DOHH2 (cell line): ENCODE measurements at regions not wholly inside any gene's neighbourhood (a gene's known extent, or its start where the extent isn't known, plus 50 kb on each side); places are given as distances from the start of the nearest gene placed in this dataset.

Source experiments
- CTCF ChIP-seq: fragments of 200-600 bp; sonication (generic); IDR thresholded peaks from one replicate; pipeline ENCODE4 v1.5.1; 2014; ENCODE audit warnings: antibody characterized with exemption, mild to moderate bottlenecking, low read depth, low read length; ENCODE audit not compliant: poor library complexity, severe bottlenecking
- EZH2phosphoT487 ChIP-seq: fragments of 200-600 bp; sonication (generic); IDR thresholded peaks from 2 replicates; pipeline ENCODE4 v1.6.1; 2017; ENCODE audit warnings: borderline replicate concordance, mild to moderate bottlenecking, antibody characterized with exemption, low read length, moderate library complexity, mixed read lengths

- TF ChIP-seq CTCF (no peak), EZH2phosphoT487 (no peak)
These were observed 93.5 kb downstream of the RPS12 start for GRCh38 chr6:132907914-132908313.
